ENCODE measurements at regions not wholly inside any gene's neighbourhood (a gene's known extent, or its start where the extent isn't known, plus 50 kb on each side); places are given as distances from the start of the nearest gene placed in this dataset.

GRCh38 chr16:64615630-64616280 lies 506.1 kb downstream of the CDH11 start:
- TF ChIP-seq, protein P1, sequence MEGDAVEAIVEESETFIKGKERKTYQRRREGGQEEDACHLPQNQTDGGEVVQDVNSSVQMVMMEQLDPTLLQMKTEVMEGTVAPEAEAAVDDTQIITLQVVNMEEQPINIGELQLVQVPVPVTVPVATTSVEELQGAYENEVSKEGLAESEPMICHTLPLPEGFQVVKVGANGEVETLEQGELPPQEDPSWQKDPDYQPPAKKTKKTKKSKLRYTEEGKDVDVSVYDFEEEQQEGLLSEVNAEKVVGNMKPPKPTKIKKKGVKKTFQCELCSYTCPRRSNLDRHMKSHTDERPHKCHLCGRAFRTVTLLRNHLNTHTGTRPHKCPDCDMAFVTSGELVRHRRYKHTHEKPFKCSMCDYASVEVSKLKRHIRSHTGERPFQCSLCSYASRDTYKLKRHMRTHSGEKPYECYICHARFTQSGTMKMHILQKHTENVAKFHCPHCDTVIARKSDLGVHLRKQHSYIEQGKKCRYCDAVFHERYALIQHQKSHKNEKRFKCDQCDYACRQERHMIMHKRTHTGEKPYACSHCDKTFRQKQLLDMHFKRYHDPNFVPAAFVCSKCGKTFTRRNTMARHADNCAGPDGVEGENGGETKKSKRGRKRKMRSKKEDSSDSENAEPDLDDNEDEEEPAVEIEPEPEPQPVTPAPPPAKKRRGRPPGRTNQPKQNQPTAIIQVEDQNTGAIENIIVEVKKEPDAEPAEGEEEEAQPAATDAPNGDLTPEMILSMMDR (IDR thresholded peaks at IDR 0.05; ENCODE audit: poor library complexity, severe bottlenecking): no peak
- no peak for TF ChIP-seq EP300 (conservative IDR thresholded peaks at IDR 0.05; ENCODE audit: poor library complexity, severe bottlenecking)
- no peak for TF ChIP-seq TAF1 (IDR thresholded peaks at IDR 0.05; ENCODE audit: low read depth)
- no peak for TF ChIP-seq EZH2 (IDR thresholded peaks at IDR 0.05; ENCODE audit: borderline replicate concordance, insufficient read depth, low read length, poor library complexity, severe bottlenecking)
